Liver (tissue), 8 donors: ENCODE measurements at regions not wholly inside any gene's neighbourhood (a gene's known extent, or its start where the extent isn't known, plus 50 kb on each side); places are given as distances from the start of the nearest gene placed in this dataset.
A peak's percentile ranks its signal among the peaks of the same experiment; 100 is the strongest.

Experiments used
- DNase-seq: peaks from one replicate; pipeline ENCODE4 v3.0.0-alpha.2; 2017; ENCODE audit warnings: low spot score
- H3K27ac ChIP-seq, 2 donors: one replicate each; pipeline ENCODE4 v1.7.0; 2013; ENCODE audit warnings: inconsistent platforms in 2 of 2, low read length in 2 of 2, control low read depth in 1 of 2, low read depth in 1 of 2, mild to moderate bottlenecking in 1 of 2
- H3K27me3 ChIP-seq, 4 donors: one replicate each; pipeline versions ENCODE4 v1.6.1 to v1.7.0; 2013; ENCODE audit warnings: low read length in 3 of 4, inconsistent platforms in 1 of 4, mild to moderate bottlenecking in 1 of 4, moderate library complexity in 1 of 4; ENCODE audit not compliant: control insufficient read depth in 4 of 4, insufficient read depth in 4 of 4
- H3K36me3 ChIP-seq, 4 donors: one replicate each; pipeline versions ENCODE4 v1.6.1 to v1.7.0; 2013; ENCODE audit warnings: low read length in 3 of 4, mild to moderate bottlenecking in 3 of 4, low read depth in 1 of 4, moderate library complexity in 1 of 4; ENCODE audit not compliant: control insufficient read depth in 4 of 4, insufficient read depth in 3 of 4
- H3K4me1 ChIP-seq, 4 donors: one replicate each; pipeline versions ENCODE4 v1.6.1 to v1.7.0; 2013; ENCODE audit warnings: low read length in 3 of 4, mild to moderate bottlenecking in 3 of 4, moderate library complexity in 1 of 4; ENCODE audit not compliant: control insufficient read depth in 4 of 4, insufficient read depth in 4 of 4
- H3K4me3 ChIP-seq, 3 donors: one replicate each; pipeline versions ENCODE4 v1.6.1 to v1.7.0; 2013; ENCODE audit warnings: low read length in 3 of 3, control low read depth in 1 of 3, low read depth in 1 of 3, mild to moderate bottlenecking in 1 of 3
- H3K9ac ChIP-seq, 2 donors: one replicate each; pipeline ENCODE4 v1.7.0; 2013; ENCODE audit warnings: low read length in 2 of 2, mild to moderate bottlenecking in 2 of 2, moderate library complexity in 2 of 2, control low read depth in 1 of 2, low read depth in 1 of 2
- H3K9me3 ChIP-seq, 4 donors: one replicate each; pipeline versions ENCODE4 v1.6.1 to v1.7.0; 2013; ENCODE audit warnings: low read length in 3 of 4; ENCODE audit not compliant: control insufficient read depth in 4 of 4
- CTCF ChIP-seq: fragments of 150-350 bp; IDR thresholded peaks from 2 replicates; pipeline ENCODE4 v1.5.1; 2017; ENCODE audit warnings: improper control_type of control experiment, low read depth, low read length; ENCODE audit not compliant: missing input control
- FOXA2 ChIP-seq: IDR thresholded peaks from 2 replicates; pipeline ENCODE4 v1.6.1; 2016; ENCODE audit warnings: antibody characterized with exemption
- GABPA ChIP-seq, 2 donors: IDR thresholded peaks in 1 of 2; conservative IDR thresholded peaks in 1 of 2; 2 replicates each; pipeline ENCODE4 v1.6.1; 2016; ENCODE audit warnings: antibody characterized with exemption in 2 of 2, mild to moderate bottlenecking in 1 of 2, moderate library complexity in 1 of 2
- HNF4A ChIP-seq, 2 donors: conservative IDR thresholded peaks; 2 replicates each; pipeline ENCODE4 v1.6.1; 2016; ENCODE audit warnings: antibody characterized with exemption in 2 of 2, mild to moderate bottlenecking in 2 of 2
- HNF4G ChIP-seq: IDR thresholded peaks from 2 replicates; pipeline ENCODE4 v1.6.1; 2016; ENCODE audit warnings: antibody characterized with exemption
- JUND ChIP-seq, 2 donors: IDR thresholded peaks; 2 replicates each; pipeline ENCODE4 v1.6.1; 2016; ENCODE audit warnings: antibody characterized with exemption in 2 of 2
- MAX ChIP-seq: IDR thresholded peaks from 2 replicates; pipeline ENCODE4 v1.6.1; 2016; ENCODE audit warnings: antibody characterized with exemption
- NR2F2 ChIP-seq: IDR thresholded peaks from 2 replicates; pipeline ENCODE4 v1.6.1; 2016; ENCODE audit warnings: antibody characterized with exemption
- RAD21 ChIP-seq, 2 donors: IDR thresholded peaks; 2 replicates each; pipeline ENCODE4 v1.6.1; 2016; ENCODE audit warnings: antibody characterized with exemption in 2 of 2, mild to moderate bottlenecking in 2 of 2
- RXRA ChIP-seq, 2 donors: IDR thresholded peaks; 2 replicates each; pipeline ENCODE4 v1.6.1; 2017 to 2018; ENCODE audit warnings: antibody characterized with exemption in 2 of 2, mild to moderate bottlenecking in 1 of 2
- SP1 ChIP-seq: IDR thresholded peaks from 2 replicates; pipeline ENCODE4 v1.6.1; 2018; ENCODE audit warnings: antibody characterized with exemption, mild to moderate bottlenecking
- TAF1 ChIP-seq: conservative IDR thresholded peaks from 2 replicates; pipeline ENCODE4 v1.6.1; 2016; ENCODE audit warnings: antibody characterized with exemption, mild to moderate bottlenecking
- WGBS: extraction: QIAGEN DNeasy Blood & Tissue Kit; methylation state at CpG from one replicate; pipeline ENCODE4 v1.1.7; 2013; 5-methylcytosine and 5-hydroxymethylcytosine counted together
- TF ChIP-seq, protein P1 (sequence below): IDR thresholded peaks from 2 replicates; pipeline ENCODE4 v1.6.1; 2016; ENCODE audit warnings: antibody characterized with exemption
- TF ChIP-seq, protein P2 (sequence below): IDR thresholded peaks from 2 replicates; pipeline ENCODE4 v1.6.1; 2016; ENCODE audit warnings: antibody characterized with exemption
- TF ChIP-seq, protein P3 (sequence below): IDR thresholded peaks from 2 replicates; pipeline ENCODE4 v1.6.1; 2016; ENCODE audit warnings: antibody characterized with exemption, mild to moderate bottlenecking
- donor health status: healthy.
- donor health status: healthy.
- donor health status: healthy.
- donor health status: healthy.
- donor health status: healthy.

DNA sequence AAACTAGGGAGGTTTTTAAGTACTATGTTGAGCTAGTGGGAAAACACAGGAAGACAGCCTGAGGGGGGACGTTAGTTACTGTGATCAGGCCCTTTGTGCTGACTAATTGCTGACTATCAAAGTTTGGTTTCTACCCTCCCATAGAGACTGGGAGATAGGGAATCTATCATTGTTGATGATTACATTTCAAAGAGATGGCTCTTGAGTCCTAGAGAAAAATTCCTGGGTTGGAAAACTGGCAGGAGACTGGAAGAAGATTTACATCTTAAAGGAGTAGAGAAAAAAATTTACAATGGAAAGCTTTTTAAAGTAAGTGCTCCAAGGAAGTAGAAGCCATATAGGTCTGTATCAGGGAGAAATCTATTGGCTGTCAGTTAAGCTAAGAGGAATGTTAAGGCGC, 522.0 kb upstream of the KLHL1 start:
- no peaks in the 10 kb centered on the region for H3K36me3 ChIP-seq
- H3K27me3 ChIP-seq: no peaks in the 10 kb centered on the region
- H3K9ac ChIP-seq: no peak overlapping the region
- WGBS: 70% methylated on average over 2 of the region's 2 CpGs
- H3K27ac ChIP-seq: no peak overlapping the region
- H3K9me3 ChIP-seq: no peaks in the 10 kb centered on the region
- TF ChIP-seq HNF4A (conservative IDR thresholded peaks at IDR 0.05) (no peak), SP1 (no peak), JUND (IDR thresholded peaks at IDR 0.05) (no peak), GABPA (IDR thresholded peaks at IDR 0.05 in 1 of 2, conservative IDR thresholded peaks at IDR 0.05 in 1 of 2) (no peak), HNF4G (no peak), FOXA2 (no peak)
- TF ChIP-seq, protein P1, sequence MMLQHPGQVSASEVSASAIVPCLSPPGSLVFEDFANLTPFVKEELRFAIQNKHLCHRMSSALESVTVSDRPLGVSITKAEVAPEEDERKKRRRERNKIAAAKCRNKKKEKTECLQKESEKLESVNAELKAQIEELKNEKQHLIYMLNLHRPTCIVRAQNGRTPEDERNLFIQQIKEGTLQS: no peak
- TF ChIP-seq, protein P2, sequence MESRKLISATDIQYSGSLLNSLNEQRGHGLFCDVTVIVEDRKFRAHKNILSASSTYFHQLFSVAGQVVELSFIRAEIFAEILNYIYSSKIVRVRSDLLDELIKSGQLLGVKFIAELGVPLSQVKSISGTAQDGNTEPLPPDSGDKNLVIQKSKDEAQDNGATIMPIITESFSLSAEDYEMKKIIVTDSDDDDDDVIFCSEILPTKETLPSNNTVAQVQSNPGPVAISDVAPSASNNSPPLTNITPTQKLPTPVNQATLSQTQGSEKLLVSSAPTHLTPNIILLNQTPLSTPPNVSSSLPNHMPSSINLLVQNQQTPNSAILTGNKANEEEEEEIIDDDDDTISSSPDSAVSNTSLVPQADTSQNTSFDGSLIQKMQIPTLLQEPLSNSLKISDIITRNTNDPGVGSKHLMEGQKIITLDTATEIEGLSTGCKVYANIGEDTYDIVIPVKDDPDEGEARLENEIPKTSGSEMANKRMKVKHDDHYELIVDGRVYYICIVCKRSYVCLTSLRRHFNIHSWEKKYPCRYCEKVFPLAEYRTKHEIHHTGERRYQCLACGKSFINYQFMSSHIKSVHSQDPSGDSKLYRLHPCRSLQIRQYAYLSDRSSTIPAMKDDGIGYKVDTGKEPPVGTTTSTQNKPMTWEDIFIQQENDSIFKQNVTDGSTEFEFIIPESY: no peak
- TF ChIP-seq, protein P3, sequence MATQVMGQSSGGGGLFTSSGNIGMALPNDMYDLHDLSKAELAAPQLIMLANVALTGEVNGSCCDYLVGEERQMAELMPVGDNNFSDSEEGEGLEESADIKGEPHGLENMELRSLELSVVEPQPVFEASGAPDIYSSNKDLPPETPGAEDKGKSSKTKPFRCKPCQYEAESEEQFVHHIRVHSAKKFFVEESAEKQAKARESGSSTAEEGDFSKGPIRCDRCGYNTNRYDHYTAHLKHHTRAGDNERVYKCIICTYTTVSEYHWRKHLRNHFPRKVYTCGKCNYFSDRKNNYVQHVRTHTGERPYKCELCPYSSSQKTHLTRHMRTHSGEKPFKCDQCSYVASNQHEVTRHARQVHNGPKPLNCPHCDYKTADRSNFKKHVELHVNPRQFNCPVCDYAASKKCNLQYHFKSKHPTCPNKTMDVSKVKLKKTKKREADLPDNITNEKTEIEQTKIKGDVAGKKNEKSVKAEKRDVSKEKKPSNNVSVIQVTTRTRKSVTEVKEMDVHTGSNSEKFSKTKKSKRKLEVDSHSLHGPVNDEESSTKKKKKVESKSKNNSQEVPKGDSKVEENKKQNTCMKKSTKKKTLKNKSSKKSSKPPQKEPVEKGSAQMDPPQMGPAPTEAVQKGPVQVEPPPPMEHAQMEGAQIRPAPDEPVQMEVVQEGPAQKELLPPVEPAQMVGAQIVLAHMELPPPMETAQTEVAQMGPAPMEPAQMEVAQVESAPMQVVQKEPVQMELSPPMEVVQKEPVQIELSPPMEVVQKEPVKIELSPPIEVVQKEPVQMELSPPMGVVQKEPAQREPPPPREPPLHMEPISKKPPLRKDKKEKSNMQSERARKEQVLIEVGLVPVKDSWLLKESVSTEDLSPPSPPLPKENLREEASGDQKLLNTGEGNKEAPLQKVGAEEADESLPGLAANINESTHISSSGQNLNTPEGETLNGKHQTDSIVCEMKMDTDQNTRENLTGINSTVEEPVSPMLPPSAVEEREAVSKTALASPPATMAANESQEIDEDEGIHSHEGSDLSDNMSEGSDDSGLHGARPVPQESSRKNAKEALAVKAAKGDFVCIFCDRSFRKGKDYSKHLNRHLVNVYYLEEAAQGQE: no peak
- H3K4me1 ChIP-seq: no peaks in the 10 kb centered on the region
- DNase-seq: no peak
- no peak overlapping the region for H3K4me3 ChIP-seq

GRCh38 chr13:70623239-70623638, 515.0 kb upstream of the KLHL1 start:
- DNase-seq: no peak
- H3K9me3 ChIP-seq: no peaks in the 10 kb centered on the region
- H3K4me3 ChIP-seq: no peak overlapping the region
- H3K9ac ChIP-seq: no peak overlapping the region
- TF ChIP-seq HNF4G (no peak), RXRA (IDR thresholded peaks at IDR 0.05) (no peak), GABPA (IDR thresholded peaks at IDR 0.05 in 1 of 2, conservative IDR thresholded peaks at IDR 0.05 in 1 of 2) (no peak), SP1 (no peak), JUND (IDR thresholded peaks at IDR 0.05) (no peak), RAD21 (IDR thresholded peaks at IDR 0.05) (peak; percentile 64 to 66), NR2F2 (no peak), TAF1 (no peak), MAX (no peak), CTCF (peak; percentile 28)
- TF ChIP-seq, protein P1: no peak
- TF ChIP-seq, protein P3: no peak
- H3K27ac ChIP-seq: no peak overlapping the region
- H3K27me3 ChIP-seq: no peaks in the 10 kb centered on the region
- H3K36me3 ChIP-seq: no peaks in the 10 kb centered on the region
- no peaks in the 10 kb centered on the region for H3K4me1 ChIP-seq
